Thyroid gland (tissue), 4 donors: ENCODE measurements at regions not wholly inside any gene's neighbourhood (a gene's known extent, or its start where the extent isn't known, plus 50 kb on each side); places are given as distances from the start of the nearest gene placed in this dataset.

Experiments used
- DNase-seq, 2 donors: peaks; one replicate each; pipeline ENCODE4 v3.0.0-alpha.2; 2019
- H3K27ac ChIP-seq, 3 donors: fragments of 200-600 bp; sonication (generic); 1 replicate in 2 of 3; 2 replicates in 1 of 3; pipeline ENCODE4 v1.5.1; 2016 to 2019; ENCODE audit warnings: mild to moderate bottlenecking in 1 of 3, moderate library complexity in 1 of 3
- H3K27me3 ChIP-seq: fragments of 200-600 bp; sonication (generic); one replicate; pipeline ENCODE4 v1.5.1; 2019
- H3K36me3 ChIP-seq, 2 donors: fragments of 200-600 bp; sonication (generic); one replicate each; pipeline ENCODE4 v1.5.1; 2016 to 2019
- H3K4me1 ChIP-seq, 2 donors: fragments of 200-600 bp; sonication (generic); one replicate each; pipeline ENCODE4 v1.5.1; 2017 to 2019
- H3K4me3 ChIP-seq, 3 donors: fragments of 200-600 bp; sonication (generic); replicated peaks in 1 of 3; 1 replicate in 2 of 3; 2 replicates in 1 of 3; pipeline ENCODE4 v1.5.1; 2016; ENCODE audit warnings: mild to moderate bottlenecking in 1 of 3
- H3K9me3 ChIP-seq: fragments of 200-600 bp; sonication (generic); one replicate; pipeline ENCODE4 v1.5.1; 2017
- CTCF ChIP-seq, 6 experiments: fragments of 200-600 bp in 3 of 6; fragments of 450-650 bp in 3 of 6; sonication (generic) in 3 of 6; IDR thresholded peaks; one replicate each; pipeline ENCODE4 v1.5.1; 2016 to 2019; ENCODE audit warnings: antibody characterized with exemption in 6 of 6, mild to moderate bottlenecking in 2 of 6, inconsistent platforms in 1 of 6, moderate library complexity in 1 of 6
- POLR2A ChIP-seq, 2 donors: fragments of 450-650 bp; IDR thresholded peaks; one replicate each; pipeline ENCODE4 v1.6.1; 2017; ENCODE audit warnings: antibody characterized with exemption in 2 of 2, mild to moderate bottlenecking in 2 of 2, moderate library complexity in 1 of 2
- WGBS, 2 donors: methylation state at CpG; one replicate each; pipeline ENCODE4 v1.1.5; 2017; 5-methylcytosine and 5-hydroxymethylcytosine counted together
- intact Hi-C: fragments of 100-400 bp; cut with DNase I; formaldehyde crosslinking; loops from one replicate; pipeline ENCODE4 v1.15.1; 2023

GRCh38 chr5:110894805-110895204 lies 156.0 kb downstream of the SLC25A46 start:
- no peaks in the 10 kb centered on the region for H3K4me1 ChIP-seq
- H3K9me3 ChIP-seq, result no peaks in the 10 kb centered on the region
- no peak for DNase-seq
- no peak overlapping the region for H3K27ac ChIP-seq
- WGBS, 2 donors, result 88 to 92% methylated on average over 8 of the region's 8 CpGs
- H3K27me3 ChIP-seq, result no peaks in the 10 kb centered on the region
- TF ChIP-seq CTCF (IDR thresholded peaks at IDR 0.05) (no peak), POLR2A (IDR thresholded peaks at IDR 0.05) (no peak)
- H3K36me3 ChIP-seq, result no peaks in the 10 kb centered on the region
- intact Hi-C loops, result no loop called here
- no peak overlapping the region for H3K4me3 ChIP-seq

GRCh38 chr5:110896901-110897300 lies 158.1 kb downstream of the SLC25A46 start:
- TF ChIP-seq POLR2A (IDR thresholded peaks at IDR 0.05) (no peak), CTCF (IDR thresholded peaks at IDR 0.05) (no peak)
- DNase-seq, result no peak
- no peaks in the 10 kb centered on the region for H3K36me3 ChIP-seq
- H3K4me1 ChIP-seq, result no peaks in the 10 kb centered on the region
- no peak overlapping the region for H3K27ac ChIP-seq
- no peaks in the 10 kb centered on the region for H3K9me3 ChIP-seq
- intact Hi-C loops, result no loop called here
- no peak overlapping the region for H3K4me3 ChIP-seq
- H3K27me3 ChIP-seq, result no peaks in the 10 kb centered on the region

- TF ChIP-seq POLR2A (IDR thresholded peaks at IDR 0.05), result no peak
- no peak for TF ChIP-seq CTCF (IDR thresholded peaks at IDR 0.05)
- Histone ChIP-seq H3K27me3 (no peaks in the 10 kb centered on the region), H3K4me3 (no peak overlapping the region), H3K4me1 (no peaks in the 10 kb centered on the region), H3K9me3 (no peaks in the 10 kb centered on the region), H3K36me3 (no peaks in the 10 kb centered on the region), H3K27ac (no peak overlapping the region)
- no peak for DNase-seq
- intact Hi-C loops, result no loop called here
- WGBS, 2 donors, result 73 to 82% methylated on average over 4 of the region's 4 CpGs
Measured at GRCh38 chr5:110899566-110900412, 161.0 kb downstream of the SLC25A46 start.

GRCh38 chr5:110900829-110901228 lies 162.0 kb downstream of the SLC25A46 start:
- Histone ChIP-seq H3K27me3 (no peaks in the 10 kb centered on the region), H3K4me3 (no peak overlapping the region), H3K27ac (no peak overlapping the region), H3K9me3 (no peaks in the 10 kb centered on the region), H3K36me3 (no peaks in the 10 kb centered on the region), H3K4me1 (no peaks in the 10 kb centered on the region)
- DNase-seq, result no peak
- WGBS, 2 donors, result 78 to 86% methylated on average over 2 of the region's 2 CpGs
- no peak for TF ChIP-seq CTCF (IDR thresholded peaks at IDR 0.05)
- TF ChIP-seq POLR2A (IDR thresholded peaks at IDR 0.05), result no peak
- intact Hi-C loops, result no loop called here

- Histone ChIP-seq H3K9me3 (no peaks in the 10 kb centered on the region), H3K4me3 (no peak overlapping the region), H3K36me3 (no peaks in the 10 kb centered on the region), H3K27me3 (no peaks in the 10 kb centered on the region), H3K27ac (no peak overlapping the region), H3K4me1 (no peaks in the 10 kb centered on the region)
- DNase-seq, result no peak
- no peak for TF ChIP-seq CTCF (IDR thresholded peaks at IDR 0.05)
- TF ChIP-seq POLR2A (IDR thresholded peaks at IDR 0.05), result no peak
- intact Hi-C loops, result no loop called here
- 46 to 60% methylated on average over 3 of the region's 3 CpGs for WGBS, 2 donors
Measured at GRCh38 chr5:110903966-110904365, 165.2 kb downstream of the SLC25A46 start.
